ENCODE measurements at regions not wholly inside any gene's neighbourhood (a gene's known extent, or its start where the extent isn't known, plus 50 kb on each side); places are given as distances from the start of the nearest gene placed in this dataset.

DNA sequence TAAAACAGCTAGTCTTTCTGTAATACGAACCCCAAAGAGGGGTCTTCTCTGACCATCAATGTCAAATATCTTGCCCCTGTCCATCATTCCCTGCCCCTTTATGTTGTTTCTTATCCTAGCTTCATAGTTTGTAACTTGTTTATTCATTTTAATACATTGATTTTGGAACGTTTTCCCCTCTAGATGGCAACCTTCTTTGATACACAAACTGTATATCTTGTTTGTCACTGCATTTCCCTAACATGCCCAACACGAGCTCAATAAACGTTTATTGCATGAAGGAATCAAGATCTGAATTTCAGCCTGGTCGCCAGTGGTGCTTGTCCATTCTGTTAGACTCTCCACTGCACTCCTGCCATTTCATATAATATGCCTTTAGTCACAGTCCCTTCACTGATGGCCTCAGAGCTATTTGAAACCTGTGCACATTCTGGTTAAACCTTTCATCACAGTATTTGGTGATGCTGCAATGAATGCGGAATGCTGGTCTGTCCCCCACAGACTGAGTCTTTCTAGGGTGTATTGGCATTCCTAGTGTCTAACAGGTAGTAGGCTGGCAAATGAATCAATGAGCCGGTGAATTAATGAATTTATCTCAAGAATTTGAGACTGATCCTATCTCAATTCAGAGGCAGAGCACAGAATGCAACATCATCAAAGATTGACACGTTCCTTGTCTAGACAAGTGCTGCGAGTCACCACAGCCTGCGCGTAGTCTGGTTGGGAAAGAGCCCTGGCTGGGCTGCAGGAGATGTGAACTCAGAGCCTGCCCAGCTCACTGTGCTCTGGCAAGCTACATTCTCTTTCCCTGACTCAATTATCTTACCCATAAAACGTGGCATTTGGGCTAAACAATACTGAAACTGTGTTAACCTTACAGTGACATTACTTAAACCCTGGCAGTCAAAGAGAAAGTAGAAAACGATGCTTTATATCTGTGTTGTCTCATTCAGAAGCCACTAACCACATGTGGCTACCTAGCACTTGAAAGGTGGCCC is 55.2 kb upstream of the FRMD4A start:
- TF ChIP-seq CTCF (IDR thresholded peaks at IDR 0.05; ENCODE audit: insufficient read depth, low read length, poor library complexity, severe bottlenecking), result no peak
- Histone ChIP-seq H3K4me3 (replicated peaks; ENCODE audit: low read depth, low read length) (no peak overlapping the region), H3K27me3 (replicated peaks; ENCODE audit: control insufficient read depth, insufficient read depth, low read length) (peaks cover 2% of the 10 kb centered on the region; the same call in 1 of the 2 replicates), H3K36me3 (ENCODE audit: control insufficient read depth, insufficient read depth, low read length) (no peaks in the 10 kb centered on the region)
- DNase-seq (ENCODE audit: extremely low read depth, insufficient read length), result no peak

DNA sequence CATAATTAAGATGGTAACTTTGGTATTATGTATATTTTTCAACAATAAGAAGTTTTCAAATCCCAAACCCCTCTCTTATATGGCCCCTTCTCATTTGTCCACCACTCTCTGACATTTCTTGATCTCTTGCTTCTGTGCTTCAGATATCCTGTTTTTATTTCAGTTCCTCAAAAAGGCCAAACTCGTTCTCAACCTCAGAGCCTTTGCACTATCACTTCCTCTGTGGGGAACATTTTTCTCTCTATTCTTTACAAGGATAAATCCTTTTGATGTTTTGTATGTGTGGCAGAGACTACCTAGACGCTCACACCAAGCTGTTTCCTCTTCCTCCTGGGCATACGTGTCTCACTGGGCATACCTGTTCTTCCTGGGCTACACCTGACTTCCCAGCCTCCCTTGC is 54.2 kb upstream of the FRMD4A start:
- Histone ChIP-seq H3K4me3 (replicated peaks; ENCODE audit: low read depth, low read length) (no peak overlapping the region), H3K36me3 (ENCODE audit: control insufficient read depth, insufficient read depth, low read length) (no peaks in the 10 kb centered on the region), H3K27me3 (replicated peaks; ENCODE audit: control insufficient read depth, insufficient read depth, low read length) (peaks cover 2% of the 10 kb centered on the region; the same call in 1 of the 2 replicates)
- no peak for TF ChIP-seq CTCF (IDR thresholded peaks at IDR 0.05; ENCODE audit: insufficient read depth, low read length, poor library complexity, severe bottlenecking)
- DNase-seq (ENCODE audit: extremely low read depth, insufficient read length), result no peak

DNA sequence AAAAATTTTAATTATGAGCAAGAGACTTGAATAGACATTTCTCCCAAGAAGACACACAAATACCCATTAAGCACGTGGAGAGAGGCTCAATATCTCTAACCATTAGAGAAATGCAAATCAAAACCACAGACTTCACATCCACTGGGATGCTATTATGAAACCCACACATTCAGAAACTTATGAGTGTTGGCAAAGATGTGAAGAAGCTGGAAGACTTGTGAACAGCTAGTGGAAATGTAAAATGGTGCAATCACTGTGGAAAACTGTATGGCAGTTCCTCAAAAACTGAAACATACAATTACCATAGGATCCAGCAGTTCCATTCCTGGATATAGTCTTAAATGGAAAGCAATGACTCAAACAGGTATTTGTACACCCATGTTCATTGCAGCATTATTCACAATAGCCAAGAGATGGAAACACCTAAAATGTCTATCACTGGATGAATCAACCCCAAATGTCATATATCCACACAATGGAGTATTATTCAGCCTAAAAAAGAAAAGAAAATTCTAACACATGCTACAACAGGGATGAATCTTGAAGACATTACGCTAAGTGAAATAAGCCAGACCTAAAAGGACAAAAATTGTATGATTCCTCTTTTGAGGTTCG is 53.5 kb upstream of the FRMD4A start:
- no peak for TF ChIP-seq CTCF (IDR thresholded peaks at IDR 0.05; ENCODE audit: insufficient read depth, low read length, poor library complexity, severe bottlenecking)
- Histone ChIP-seq H3K27me3 (replicated peaks; ENCODE audit: control insufficient read depth, insufficient read depth, low read length) (peaks cover 2% of the 10 kb centered on the region; the same call in 1 of the 2 replicates), H3K4me3 (replicated peaks; ENCODE audit: low read depth, low read length) (no peak overlapping the region), H3K36me3 (ENCODE audit: control insufficient read depth, insufficient read depth, low read length) (no peaks in the 10 kb centered on the region)
- DNase-seq (ENCODE audit: extremely low read depth, insufficient read length), result no peak

DNA sequence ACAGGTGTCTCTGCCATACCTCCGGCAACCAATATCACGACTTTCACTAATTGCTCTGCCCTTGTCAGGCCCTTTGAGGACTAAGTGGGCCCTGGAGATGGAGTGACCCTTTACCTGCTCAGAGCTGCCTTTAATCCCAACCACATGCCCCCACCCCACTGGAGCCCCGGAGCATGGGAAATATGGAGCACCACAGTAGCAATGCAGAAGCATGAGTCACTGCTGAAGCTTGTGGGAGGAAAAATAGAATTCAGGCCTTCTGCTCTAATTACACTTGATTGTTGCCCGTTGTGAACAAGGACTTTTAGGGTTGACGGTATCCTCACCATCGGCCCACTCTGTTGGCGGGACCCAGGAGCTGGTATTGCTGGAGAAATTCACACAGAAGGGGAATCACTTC is 52.5 kb upstream of the FRMD4A start:
- Histone ChIP-seq H3K36me3 (ENCODE audit: control insufficient read depth, insufficient read depth, low read length) (no peaks in the 10 kb centered on the region), H3K4me3 (replicated peaks; ENCODE audit: low read depth, low read length) (no peak overlapping the region), H3K27me3 (replicated peaks; ENCODE audit: control insufficient read depth, insufficient read depth, low read length) (peaks cover 2% of the 10 kb centered on the region; the same call in 1 of the 2 replicates)
- no peak for TF ChIP-seq CTCF (IDR thresholded peaks at IDR 0.05; ENCODE audit: insufficient read depth, low read length, poor library complexity, severe bottlenecking)
- no peak for DNase-seq (ENCODE audit: extremely low read depth, insufficient read length)

GRCh38 chr10:14382531-14382930 is 51.8 kb upstream of the FRMD4A start:
- H3K4me3 ChIP-seq (replicated peaks; ENCODE audit: low read depth, low read length), result no peak overlapping the region
- no peak for DNase-seq (ENCODE audit: extremely low read depth, insufficient read length)
- no peak for TF ChIP-seq CTCF (IDR thresholded peaks at IDR 0.05; ENCODE audit: insufficient read depth, low read length, poor library complexity, severe bottlenecking)
- no peaks in the 10 kb centered on the region for H3K36me3 ChIP-seq (ENCODE audit: control insufficient read depth, insufficient read depth, low read length)
- H3K27me3 ChIP-seq (replicated peaks; ENCODE audit: control insufficient read depth, insufficient read depth, low read length), result peaks cover 2% of the 10 kb centered on the region; the same call in 1 of the 2 replicates
